A549 (cell line): ENCODE measurements at regions not wholly inside any gene's neighbourhood (a gene's known extent, or its start where the extent isn't known, plus 50 kb on each side); places are given as distances from the start of the nearest gene placed in this dataset.

ENCODE experiments used
- ATAC-seq, 2 experiments: fragments of 200-7000 bp in 1 of 2; fragments of >200 bp in 1 of 2; cut with Nextera tagmentation in 1 of 2; cut with Tn5 transposase in 1 of 2; 3 replicates each; pipeline versions ENCODE4 v1.8.0 to v1.9.1; 2018 to 2020; ENCODE audit warnings: mild to moderate bottlenecking in 1 of 2, moderate library complexity in 1 of 2
- CTCF ChIA-PET: fragments of 300-600 bp; sonication (Branson Sonifier 250); formaldehyde crosslinking; extraction: SDS; loops from one replicate; lab custom pipeline; 2021; ENCODE audit warnings: antibody characterized with exemption, inconsistent platforms; lab: Yijun Ruan, JAX
- POLR2A ChIA-PET: fragments of 350-600 bp; formaldehyde crosslinking; extraction: SDS; loops from one replicate; lab custom pipeline; 2021; ENCODE audit warnings: antibody characterized with exemption, inconsistent platforms; lab: Yijun Ruan, JAX
- DNase-seq, 2 experiments: peaks; one replicate each; pipeline versions ENCODE4 v3.0.0 to v3.0.0-alpha.2; 2011 to 2016; ENCODE audit warnings: low read depth in 1 of 2, low spot score in 1 of 2
- FAIRE-seq: peaks from 2 replicates; lab custom pipeline; 2011; peaks lifted over from hg19 to GRCh38; lab: Jason Lieb, UNC
- H3K27ac ChIP-seq, 2 experiments: fragments of >200 bp; sonication (Bioruptor Twin); formaldehyde crosslinking; 3 replicates each; pipeline ENCODE4 v1.5.1; 2016 to 2017
- H3K4me1 ChIP-seq: fragments of >200 bp; sonication (Bioruptor Twin); formaldehyde crosslinking; 3 replicates; pipeline ENCODE4 v1.6.1; 2016
- H3K4me2 ChIP-seq: fragments of >200 bp; sonication (Bioruptor Twin); formaldehyde crosslinking; 3 replicates; pipeline ENCODE4 v1.6.1; 2016
- H3K4me3 ChIP-seq: fragments of >200 bp; sonication (Bioruptor Twin); formaldehyde crosslinking; 3 replicates; pipeline ENCODE4 v1.5.1; 2016
- H3K9me3 ChIP-seq: fragments of >200 bp; sonication (Bioruptor Twin); formaldehyde crosslinking; 3 replicates; pipeline ENCODE4 v1.6.1; 2016
- CBX8 ChIP-seq: fragments of 200-600 bp; sonication (generic); IDR thresholded peaks from 2 replicates; pipeline ENCODE4 v1.6.1; 2016
- FOSB ChIP-seq: fragments of 250-450 bp; sonication (Bioruptor Pico); IDR thresholded peaks from 2 replicates; pipeline ENCODE4 v1.5.0; 2020; ENCODE audit warnings: mild to moderate bottlenecking, moderate library complexity
- GATA3 ChIP-seq: IDR thresholded peaks from 2 replicates; pipeline ENCODE4 v1.6.1; 2012; ENCODE audit warnings: borderline replicate concordance
- MAFK ChIP-seq: fragments of 450-650 bp; IDR thresholded peaks from 2 replicates; pipeline ENCODE4 v1.6.1; 2014; ENCODE audit not compliant: partially characterized antibody
- NFE2L2 ChIP-seq: fragments of 150-350 bp; conservative IDR thresholded peaks from 2 replicates; pipeline ENCODE4 v1.6.1; 2014; ENCODE audit warnings: low read length
- POLR2AphosphoS2 ChIP-seq: conservative IDR thresholded peaks from 2 replicates; pipeline ENCODE4 v1.6.1; 2012; ENCODE audit warnings: low read length, improper control_type of control experiment, inconsistent platforms
- RCOR1 ChIP-seq: fragments of 150-350 bp; IDR thresholded peaks from 2 replicates; pipeline ENCODE4 v1.6.1; 2014; ENCODE audit warnings: antibody characterized with exemption, low read length, low read depth
- REST ChIP-seq: fragments of 200-600 bp; sonication (generic); IDR thresholded peaks from 2 replicates; pipeline ENCODE4 v1.6.1; 2016; ENCODE audit warnings: antibody characterized with exemption, mild to moderate bottlenecking, moderate library complexity
- RNF2 ChIP-seq: fragments of 200-600 bp; sonication (generic); IDR thresholded peaks from 2 replicates; pipeline ENCODE4 v1.6.1; 2016; ENCODE audit warnings: low read depth, mild to moderate bottlenecking, antibody characterized with exemption, moderate library complexity, borderline replicate concordance
- SMC3 ChIP-seq: fragments of >200 bp; sonication (Bioruptor Twin); formaldehyde crosslinking; IDR thresholded peaks from 3 replicates; pipeline ENCODE4 v1.6.1; 2018; ENCODE audit warnings: inconsistent platforms
- TP53 ChIP-seq: fragments of 250-450 bp; sonication (Bioruptor Pico); IDR thresholded peaks from 2 replicates; pipeline ENCODE4 v1.5.0; 2021; ENCODE audit warnings: mild to moderate bottlenecking, moderate library complexity
- WGBS: methylation state at CpG from one replicate; pipeline ENCODE4 v1.1.6; 2017; ENCODE audit errors: missing lambda C conversion rate; 5-methylcytosine and 5-hydroxymethylcytosine counted together
- TF ChIP-seq, protein P1 (sequence below): IDR thresholded peaks from 2 replicates; pipeline ENCODE4 v1.6.1; 2012
- TF ChIP-seq, protein P2 (sequence below): fragments of >200 bp; sonication (Bioruptor Twin); formaldehyde crosslinking; IDR thresholded peaks from 3 replicates; pipeline ENCODE4 v1.5.1; 2016
- TF ChIP-seq, protein P3 (sequence below): fragments of 250-450 bp; sonication (Bioruptor Pico); IDR thresholded peaks from 2 replicates; pipeline ENCODE4 v1.5.0; 2021; ENCODE audit warnings: mild to moderate bottlenecking, moderate library complexity, borderline replicate concordance

- Histone ChIP-seq H3K9me3 (no peaks in the 10 kb centered on the region), H3K4me1 (no peaks in the 10 kb centered on the region), H3K4me3 (no peak overlapping the region), H3K4me2 (no peak overlapping the region), H3K27ac (no peak overlapping the region)
- WGBS = 66% methylated on average over 2 of the region's 2 CpGs
- TF ChIP-seq, protein P1, sequence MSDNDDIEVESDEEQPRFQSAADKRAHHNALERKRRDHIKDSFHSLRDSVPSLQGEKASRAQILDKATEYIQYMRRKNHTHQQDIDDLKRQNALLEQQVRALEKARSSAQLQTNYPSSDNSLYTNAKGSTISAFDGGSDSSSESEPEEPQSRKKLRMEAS = no peak
- no peak for TF ChIP-seq NFE2L2
- ChIA-PET CTCF (interaction anchor here (0.7 to 1.4 kb wide), 2 partner anchors 9 to 71 kb away, joined by 3 to 4 read pairs; no protein-coding TSS in a partner anchor), POLR2A (no interaction called here)
- FAIRE-seq (no peak), ATAC-seq (no peak), DNase-seq (no peak)
Measured at GRCh38 chr10:4102802-4103344, 317.9 kb upstream of the KLF6 start.

DNA sequence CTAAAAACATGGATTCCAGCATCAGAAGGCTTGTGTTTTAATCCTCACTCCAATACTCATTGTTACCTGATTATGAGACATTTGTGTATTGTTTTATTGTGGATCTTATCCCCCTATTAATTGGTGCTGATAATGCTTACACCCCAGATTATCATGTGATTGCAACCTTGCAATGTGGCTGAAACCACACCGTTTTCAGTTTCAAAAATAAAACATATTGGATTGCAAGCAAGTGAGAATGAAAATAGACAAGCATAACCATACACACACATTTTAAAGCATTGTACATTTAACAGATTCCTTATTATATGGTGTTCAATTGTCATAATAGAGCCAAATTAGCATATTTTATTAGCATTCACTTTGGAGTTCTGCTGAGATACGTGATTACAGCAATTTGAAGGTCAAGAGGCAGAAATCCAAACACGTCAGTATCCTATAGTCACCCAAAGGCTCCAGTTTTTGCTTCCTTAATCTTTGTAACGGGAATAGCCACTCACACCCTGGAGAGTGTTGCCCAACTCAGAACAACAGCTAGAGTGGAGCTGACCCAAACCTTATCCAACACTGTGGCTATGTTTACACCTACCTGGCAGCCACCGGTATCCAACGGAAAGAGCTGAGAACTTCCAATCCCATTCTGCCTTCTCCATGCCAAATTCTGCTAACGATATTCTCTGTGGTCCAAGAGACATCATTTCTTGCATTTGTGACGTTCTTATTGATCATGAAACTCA is 317.1 kb upstream of the KLF6 start:
- ATAC-seq = no peak
- no peak for FAIRE-seq
- POLR2A ChIA-PET = no interaction called here
- H3K4me3 ChIP-seq = no peak overlapping the region
- no peak for TF ChIP-seq REST
- no peak for TF ChIP-seq CBX8
- TF ChIP-seq RCOR1 = no peak
- TF ChIP-seq, protein P2, sequence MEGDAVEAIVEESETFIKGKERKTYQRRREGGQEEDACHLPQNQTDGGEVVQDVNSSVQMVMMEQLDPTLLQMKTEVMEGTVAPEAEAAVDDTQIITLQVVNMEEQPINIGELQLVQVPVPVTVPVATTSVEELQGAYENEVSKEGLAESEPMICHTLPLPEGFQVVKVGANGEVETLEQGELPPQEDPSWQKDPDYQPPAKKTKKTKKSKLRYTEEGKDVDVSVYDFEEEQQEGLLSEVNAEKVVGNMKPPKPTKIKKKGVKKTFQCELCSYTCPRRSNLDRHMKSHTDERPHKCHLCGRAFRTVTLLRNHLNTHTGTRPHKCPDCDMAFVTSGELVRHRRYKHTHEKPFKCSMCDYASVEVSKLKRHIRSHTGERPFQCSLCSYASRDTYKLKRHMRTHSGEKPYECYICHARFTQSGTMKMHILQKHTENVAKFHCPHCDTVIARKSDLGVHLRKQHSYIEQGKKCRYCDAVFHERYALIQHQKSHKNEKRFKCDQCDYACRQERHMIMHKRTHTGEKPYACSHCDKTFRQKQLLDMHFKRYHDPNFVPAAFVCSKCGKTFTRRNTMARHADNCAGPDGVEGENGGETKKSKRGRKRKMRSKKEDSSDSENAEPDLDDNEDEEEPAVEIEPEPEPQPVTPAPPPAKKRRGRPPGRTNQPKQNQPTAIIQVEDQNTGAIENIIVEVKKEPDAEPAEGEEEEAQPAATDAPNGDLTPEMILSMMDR = no peak
- TF ChIP-seq, protein P3, sequence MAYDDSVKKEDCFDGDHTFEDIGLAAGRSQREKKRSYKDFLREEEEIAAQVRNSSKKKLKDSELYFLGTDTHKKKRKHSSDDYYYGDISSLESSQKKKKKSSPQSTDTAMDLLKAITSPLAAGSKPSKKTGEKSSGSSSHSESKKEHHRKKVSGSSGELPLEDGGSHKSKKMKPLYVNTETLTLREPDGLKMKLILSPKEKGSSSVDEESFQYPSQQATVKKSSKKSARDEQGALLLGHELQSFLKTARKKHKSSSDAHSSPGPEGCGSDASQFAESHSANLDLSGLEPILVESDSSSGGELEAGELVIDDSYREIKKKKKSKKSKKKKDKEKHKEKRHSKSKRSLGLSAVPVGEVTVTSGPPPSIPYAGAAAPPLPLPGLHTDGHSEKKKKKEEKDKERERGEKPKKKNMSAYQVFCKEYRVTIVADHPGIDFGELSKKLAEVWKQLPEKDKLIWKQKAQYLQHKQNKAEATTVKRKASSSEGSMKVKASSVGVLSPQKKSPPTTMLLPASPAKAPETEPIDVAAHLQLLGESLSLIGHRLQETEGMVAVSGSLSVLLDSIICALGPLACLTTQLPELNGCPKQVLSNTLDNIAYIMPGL = no peak
- TF ChIP-seq SMC3 = no peak
- TF ChIP-seq FOSB = no peak
- TF ChIP-seq POLR2AphosphoS2 = no peak
- TF ChIP-seq, all 56 proteins: peak for 0
- H3K27ac ChIP-seq = no peak overlapping the region
- no peak overlapping the region for H3K4me2 ChIP-seq
- no peak for DNase-seq
- CTCF ChIA-PET = interaction anchor here (0.7 to 1.4 kb wide), 2 partner anchors 8 to 70 kb away, joined by 3 to 4 read pairs; no protein-coding TSS in a partner anchor
- WGBS = 71% methylated on average over 8 of the region's 8 CpGs
- no peaks in the 10 kb centered on the region for H3K4me1 ChIP-seq
- H3K9me3 ChIP-seq = no peaks in the 10 kb centered on the region

GRCh38 chr10:4100380-4100779 is 315.4 kb upstream of the KLF6 start:
- Histone ChIP-seq H3K27ac (no peak overlapping the region), H3K4me3 (no peak overlapping the region), H3K4me2 (no peak overlapping the region), H3K9me3 (no peaks in the 10 kb centered on the region), H3K4me1 (no peaks in the 10 kb centered on the region)
- FAIRE-seq (no peak), ATAC-seq (no peak), DNase-seq (no peak)
- ChIA-PET CTCF (no interaction called here), POLR2A (no interaction called here)
- TF ChIP-seq RNF2 (no peak), GATA3 (no peak), MAFK (peak; percentile 66), TP53 (CRISPR knock-in tag) (no peak)
- WGBS = 63% methylated on average over 4 of the region's 4 CpGs
